HS-5 (cell line): ENCODE measurements at regions not wholly inside any gene's neighbourhood (a gene's known extent, or its start where the extent isn't known, plus 50 kb on each side); places are given as distances from the start of the nearest gene placed in this dataset.
"Not testable (repeated sequence)": the region's sequence is repeated elsewhere in the genome, so short reads cannot be mapped to it uniquely, and the experiment has no call there.

Source experiments
- DNase-seq: peaks from one replicate; pipeline ENCODE4 v3.0.0-alpha.2; 2012; ENCODE audit warnings: low read depth

- no peak for DNase-seq
Measured at GRCh38 chr4:138393886-138394610, 151.9 kb upstream of the SLC7A11 start.

- DNase-seq = no peak
Measured at GRCh38 chr4:138392751-138393308, 150.7 kb upstream of the SLC7A11 start.

- DNase-seq = no peak
Measured at GRCh38 chr4:138389976-138390685, 148.0 kb upstream of the SLC7A11 start.

DNA sequence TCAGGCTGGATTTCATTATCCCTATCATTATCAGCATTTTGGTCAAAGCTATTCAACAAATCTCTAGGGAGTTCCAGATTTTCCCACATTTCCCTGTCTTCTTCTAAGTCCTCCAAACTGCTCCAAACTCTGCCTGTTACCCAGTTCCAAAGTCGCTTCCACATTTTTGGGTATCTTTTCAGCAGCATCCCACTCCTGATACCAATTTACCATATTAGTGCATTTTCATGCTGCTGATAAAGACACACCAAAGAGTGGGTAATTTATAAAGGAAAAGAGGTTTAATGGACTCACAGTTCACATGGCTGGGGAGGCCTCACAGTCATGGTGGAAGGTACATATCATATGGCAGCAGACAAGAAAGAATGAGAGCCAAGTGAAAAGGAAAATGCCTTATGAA is 132.8 kb upstream of the SLC7A11 start:
- DNase-seq = no peak

DNA sequence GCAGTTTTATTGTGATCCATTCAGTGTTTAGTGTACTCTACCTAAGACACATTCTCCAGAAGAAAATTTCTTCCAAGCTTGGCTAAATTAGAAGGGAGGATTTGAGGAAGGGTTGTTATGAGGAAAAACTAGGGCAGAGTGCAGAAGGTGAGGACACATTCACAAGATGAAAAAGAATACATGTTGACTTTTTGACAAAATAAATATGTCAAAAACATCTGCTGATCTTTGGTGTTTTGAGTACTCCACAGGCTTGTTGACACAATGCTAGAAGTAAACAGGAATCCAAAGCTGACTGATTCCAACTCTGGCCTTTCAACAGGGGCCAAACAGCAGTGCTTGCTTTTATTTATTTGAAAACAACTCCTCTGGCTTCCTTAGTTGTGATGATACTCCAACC is 125.8 kb upstream of the SLC7A11 start:
- DNase-seq = no peak

GRCh38 chr4:138352446-138352845 is 110.3 kb upstream of the SLC7A11 start:
- not testable (repeated sequence) for DNase-seq

- DNase-seq = no peak
Measured at GRCh38 chr4:138348055-138348454, 105.9 kb upstream of the SLC7A11 start.

GRCh38 chr4:138347561-138347960 is 105.4 kb upstream of the SLC7A11 start:
- DNase-seq = no peak

GRCh38 chr4:138344851-138345250 is 102.7 kb upstream of the SLC7A11 start:
- DNase-seq = no peak

- DNase-seq = no peak
Measured at GRCh38 chr4:138344054-138344453, 101.9 kb upstream of the SLC7A11 start.

DNA sequence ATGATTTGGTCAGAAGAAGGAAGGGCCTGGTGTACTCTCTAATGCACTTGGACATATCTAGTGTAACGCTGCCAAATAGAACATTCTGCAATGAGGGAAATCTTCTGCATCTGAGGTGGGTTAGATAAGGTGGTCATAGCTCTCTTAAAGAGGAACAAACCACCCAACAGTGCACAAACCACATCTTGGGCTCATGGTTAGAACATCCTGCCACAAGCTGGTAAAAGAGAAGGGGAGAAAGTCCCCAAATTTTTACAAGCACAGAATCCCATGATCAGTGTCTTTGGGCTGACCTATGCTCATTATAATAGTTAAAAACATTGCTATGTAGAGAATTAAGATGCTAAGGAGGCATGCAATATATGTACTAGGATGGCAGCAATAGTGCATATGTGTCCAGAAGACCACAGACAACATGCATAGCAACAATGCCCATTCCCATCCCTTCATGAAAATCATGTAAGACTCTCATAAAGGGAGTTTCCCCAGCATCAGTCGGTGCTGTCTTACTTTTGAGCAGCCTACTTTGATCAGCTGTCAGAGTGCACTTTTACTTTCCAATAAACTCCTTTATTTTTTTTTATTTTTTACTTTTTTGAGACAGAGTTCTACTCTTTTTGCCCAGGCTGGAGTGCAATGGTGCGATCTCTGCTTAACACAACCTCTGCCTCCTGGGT is 99.7 kb upstream of the SLC7A11 start:
- no peak for DNase-seq

DNA sequence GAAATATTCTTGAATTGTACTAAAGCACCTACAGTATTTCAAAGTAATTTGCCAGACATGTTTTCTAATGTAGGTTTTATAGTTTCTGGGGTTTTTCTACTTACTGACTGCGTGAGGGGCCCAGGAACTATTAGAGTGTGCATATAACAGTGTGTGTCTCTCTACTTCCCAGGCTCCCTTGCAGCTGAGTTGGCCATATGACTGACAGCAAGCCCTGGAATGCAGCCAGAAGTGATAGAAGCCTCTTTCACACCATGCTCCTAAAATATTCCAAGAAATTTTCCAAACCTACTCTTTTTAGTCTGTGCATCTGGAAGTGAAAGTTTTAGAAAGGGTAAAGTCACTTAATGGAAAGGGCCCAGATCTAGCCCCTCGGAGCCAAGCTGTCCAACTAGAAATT is 96.7 kb upstream of the SLC7A11 start:
- DNase-seq = no peak

DNA sequence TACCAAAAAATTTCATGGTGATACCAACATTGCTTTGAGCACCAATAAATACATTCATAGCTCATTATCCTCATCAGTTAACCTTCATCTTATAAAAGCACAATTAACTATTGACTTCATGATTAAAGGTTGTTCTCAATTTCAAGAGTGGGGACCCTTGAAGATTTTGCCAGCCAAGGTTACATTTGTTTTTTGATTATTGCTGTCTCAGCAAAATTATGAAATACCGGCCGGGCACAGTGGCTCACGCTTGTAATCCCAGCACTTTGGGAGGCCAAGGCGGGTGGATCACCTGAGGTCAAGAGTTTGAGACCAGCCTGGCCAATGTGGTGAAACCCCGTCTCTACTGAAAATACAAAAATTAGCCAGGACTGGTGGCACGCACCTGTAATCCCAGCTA is 96.1 kb upstream of the SLC7A11 start:
- not testable (repeated sequence) for DNase-seq

GRCh38 chr4:138334346-138335016 is 92.3 kb upstream of the SLC7A11 start:
- DNase-seq = no peak

GRCh38 chr4:138332415-138332814 is 90.3 kb upstream of the SLC7A11 start:
- DNase-seq = not testable (repeated sequence)

GRCh38 chr4:138330531-138330930 is 88.4 kb upstream of the SLC7A11 start:
- no peak for DNase-seq

DNA sequence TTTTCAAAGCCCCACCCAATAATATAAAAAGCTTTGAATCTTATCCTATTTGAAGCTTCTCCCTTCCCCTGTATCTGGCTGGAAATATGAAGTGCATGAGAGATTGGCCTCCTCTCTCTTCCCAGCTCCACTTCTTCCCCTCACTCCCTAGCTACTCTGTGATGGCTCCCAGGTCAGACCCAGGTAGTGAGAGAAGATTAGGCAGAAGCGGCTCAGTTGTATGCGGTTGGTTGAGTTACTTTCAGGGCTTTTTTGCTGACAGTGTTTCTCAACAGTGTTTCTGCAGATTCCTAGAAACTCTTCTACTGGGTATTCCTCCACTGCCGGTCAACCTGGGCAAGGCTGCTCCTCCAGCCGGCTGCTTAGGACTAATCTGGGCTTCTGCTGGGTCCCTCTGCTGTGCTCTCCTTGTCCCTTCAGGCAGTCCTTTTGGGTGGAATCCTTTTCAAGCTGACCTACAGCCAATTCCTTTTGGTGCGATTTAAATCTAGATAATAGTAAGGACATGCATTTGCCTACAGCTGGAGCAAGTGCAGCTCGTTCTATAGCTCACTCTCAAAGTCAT is 87.4 kb upstream of the SLC7A11 start:
- no peak for DNase-seq

GRCh38 chr4:138327338-138327737 is 85.2 kb upstream of the SLC7A11 start:
- no peak for DNase-seq

GRCh38 chr4:138320831-138321230 is 78.7 kb upstream of the SLC7A11 start:
- no peak for DNase-seq

- no peak for DNase-seq
Measured at GRCh38 chr4:138320030-138320429, 77.9 kb upstream of the SLC7A11 start.

- no peak for DNase-seq
Measured at GRCh38 chr4:138317175-138317748, 75.1 kb upstream of the SLC7A11 start.

- DNase-seq = no peak
Measured at GRCh38 chr4:138312536-138312911, 70.4 kb upstream of the SLC7A11 start.
